BE2C (cell line): ENCODE measurements at regions not wholly inside any gene's neighbourhood (a gene's known extent, or its start where the extent isn't known, plus 50 kb on each side); places are given as distances from the start of the nearest gene placed in this dataset.
"Not testable (repeated sequence)": the region's sequence is repeated elsewhere in the genome, so short reads cannot be mapped to it uniquely, and the experiment has no call there.

Experiments
- DNase-seq: peaks from one replicate; pipeline ENCODE4 v3.0.0-alpha.2; 2020
- H3K27me3 ChIP-seq: fragments of 250-450 bp; sonication (Bioruptor Pico); 2 replicates; pipeline ENCODE4 v1.5.1; 2020; ENCODE audit warnings: mild to moderate bottlenecking
- H3K36me3 ChIP-seq: fragments of 250-450 bp; sonication (Bioruptor Pico); 2 replicates; pipeline ENCODE4 v1.5.1; 2020; ENCODE audit warnings: mild to moderate bottlenecking
- H3K4me1 ChIP-seq: fragments of 250-450 bp; sonication (Bioruptor Pico); 2 replicates; pipeline ENCODE4 v1.5.1; 2020
- H3K4me3 ChIP-seq: 2 replicates; pipeline ENCODE4 v1.5.1; 2011; ENCODE audit warnings: low read depth, low read length
- H3K9me3 ChIP-seq: fragments of 250-450 bp; sonication (Bioruptor Pico); 2 replicates; pipeline ENCODE4 v1.5.1; 2020
- TF ChIP-seq, protein P1 (sequence below): IDR thresholded peaks from 2 replicates; pipeline ENCODE4 v1.5.1; 2012; ENCODE audit warnings: mild to moderate bottlenecking, low read depth, low read length

DNA sequence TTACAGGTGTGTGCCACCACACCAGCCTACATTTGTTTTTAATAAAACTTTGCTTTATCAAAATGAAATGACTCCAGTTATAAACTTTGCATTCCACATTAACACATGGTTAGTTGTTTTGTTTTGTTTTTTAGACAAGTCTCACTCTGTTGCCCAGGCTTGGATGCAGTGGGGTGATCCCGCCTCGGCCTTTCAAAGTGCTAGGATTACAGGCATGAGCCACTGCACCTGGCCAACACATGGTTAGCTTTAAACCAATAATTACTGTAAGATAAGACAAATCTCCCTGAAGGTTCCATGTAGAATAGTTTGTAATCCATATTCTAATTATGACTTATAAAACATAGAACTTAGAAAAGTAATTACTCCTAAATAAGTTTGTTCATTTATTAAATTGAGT lies 89.8 kb upstream of the MED13 start:
- TF ChIP-seq, protein P1, sequence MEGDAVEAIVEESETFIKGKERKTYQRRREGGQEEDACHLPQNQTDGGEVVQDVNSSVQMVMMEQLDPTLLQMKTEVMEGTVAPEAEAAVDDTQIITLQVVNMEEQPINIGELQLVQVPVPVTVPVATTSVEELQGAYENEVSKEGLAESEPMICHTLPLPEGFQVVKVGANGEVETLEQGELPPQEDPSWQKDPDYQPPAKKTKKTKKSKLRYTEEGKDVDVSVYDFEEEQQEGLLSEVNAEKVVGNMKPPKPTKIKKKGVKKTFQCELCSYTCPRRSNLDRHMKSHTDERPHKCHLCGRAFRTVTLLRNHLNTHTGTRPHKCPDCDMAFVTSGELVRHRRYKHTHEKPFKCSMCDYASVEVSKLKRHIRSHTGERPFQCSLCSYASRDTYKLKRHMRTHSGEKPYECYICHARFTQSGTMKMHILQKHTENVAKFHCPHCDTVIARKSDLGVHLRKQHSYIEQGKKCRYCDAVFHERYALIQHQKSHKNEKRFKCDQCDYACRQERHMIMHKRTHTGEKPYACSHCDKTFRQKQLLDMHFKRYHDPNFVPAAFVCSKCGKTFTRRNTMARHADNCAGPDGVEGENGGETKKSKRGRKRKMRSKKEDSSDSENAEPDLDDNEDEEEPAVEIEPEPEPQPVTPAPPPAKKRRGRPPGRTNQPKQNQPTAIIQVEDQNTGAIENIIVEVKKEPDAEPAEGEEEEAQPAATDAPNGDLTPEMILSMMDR = no peak
- no peak overlapping the region for H3K4me3 ChIP-seq
- H3K9me3 ChIP-seq = no peaks in the 10 kb centered on the region
- H3K27me3 ChIP-seq = no peaks in the 10 kb centered on the region
- no peaks in the 10 kb centered on the region for H3K36me3 ChIP-seq
- DNase-seq = no peak
- no peaks in the 10 kb centered on the region for H3K4me1 ChIP-seq

DNA sequence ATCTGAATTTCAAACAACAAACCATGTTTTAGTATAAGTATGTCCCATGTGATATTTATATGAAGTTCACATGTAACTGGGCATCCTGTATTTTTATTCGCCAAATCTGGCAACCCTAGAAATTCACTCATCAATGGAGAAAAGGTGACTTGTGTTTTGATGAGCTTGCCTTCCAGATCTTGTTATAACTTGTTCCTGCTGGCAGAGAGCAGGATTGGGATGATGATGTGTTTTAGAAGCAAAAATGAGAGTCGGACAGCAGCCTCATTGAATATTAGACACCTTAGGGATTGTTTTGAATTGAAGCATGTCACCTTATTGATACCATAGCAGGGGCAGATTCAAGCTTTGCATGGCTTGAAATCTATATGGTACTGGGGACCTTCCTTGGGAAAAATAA lies 85.4 kb upstream of the MED13 start:
- TF ChIP-seq, protein P1 = no peak
- Histone ChIP-seq H3K36me3 (no peaks in the 10 kb centered on the region), H3K4me3 (no peak overlapping the region), H3K27me3 (no peaks in the 10 kb centered on the region), H3K9me3 (no peaks in the 10 kb centered on the region), H3K4me1 (no peaks in the 10 kb centered on the region)
- no peak for DNase-seq

DNA sequence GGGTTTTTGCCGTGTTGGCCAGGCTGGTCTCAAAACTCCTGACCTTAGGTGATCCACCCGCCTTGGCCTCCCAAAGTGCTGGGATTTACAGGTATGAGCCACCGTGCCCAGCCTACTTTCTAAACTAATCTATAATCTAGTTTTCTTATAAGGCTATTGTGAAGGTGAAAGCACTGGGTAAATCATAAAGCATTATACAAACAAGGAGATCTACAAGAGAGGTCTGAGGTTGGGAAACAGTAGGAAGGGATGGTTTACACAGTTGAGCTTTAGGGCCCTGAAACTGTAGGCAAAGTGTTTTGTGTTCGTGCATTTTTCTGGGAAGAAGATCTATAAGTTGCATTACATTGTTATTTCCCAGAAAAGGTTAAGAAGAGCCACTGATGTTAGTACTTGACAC lies 84.9 kb upstream of the MED13 start:
- TF ChIP-seq, protein P1 = no peak
- H3K9me3 ChIP-seq = no peaks in the 10 kb centered on the region
- no peak overlapping the region for H3K4me3 ChIP-seq
- no peaks in the 10 kb centered on the region for H3K36me3 ChIP-seq
- H3K4me1 ChIP-seq = no peaks in the 10 kb centered on the region
- no peaks in the 10 kb centered on the region for H3K27me3 ChIP-seq
- DNase-seq = no peak

DNA sequence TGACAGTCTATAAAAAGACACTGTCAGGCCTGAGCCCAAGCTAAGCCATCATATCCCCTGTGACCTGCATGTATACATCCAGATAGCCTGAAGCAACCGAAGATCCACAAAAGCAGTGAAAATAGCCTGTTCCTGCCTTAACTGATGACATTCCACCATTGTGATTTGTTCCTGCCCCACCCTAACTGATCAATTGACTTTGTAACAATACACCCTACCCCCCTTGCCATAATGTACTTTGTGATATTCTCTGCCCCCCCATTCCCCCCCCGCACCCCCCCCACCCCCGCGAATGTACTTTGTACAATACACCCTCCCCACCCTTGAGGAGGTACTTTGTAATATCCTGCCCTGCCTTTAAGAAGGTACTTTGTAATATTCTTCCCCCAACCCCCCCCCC lies 82.2 kb upstream of the MED13 start:
- TF ChIP-seq, protein P1 = no peak
- no peaks in the 10 kb centered on the region for H3K27me3 ChIP-seq
- H3K9me3 ChIP-seq = no peaks in the 10 kb centered on the region
- no peak for DNase-seq
- no peaks in the 10 kb centered on the region for H3K36me3 ChIP-seq
- H3K4me1 ChIP-seq = no peaks in the 10 kb centered on the region
- no peak overlapping the region for H3K4me3 ChIP-seq

DNA sequence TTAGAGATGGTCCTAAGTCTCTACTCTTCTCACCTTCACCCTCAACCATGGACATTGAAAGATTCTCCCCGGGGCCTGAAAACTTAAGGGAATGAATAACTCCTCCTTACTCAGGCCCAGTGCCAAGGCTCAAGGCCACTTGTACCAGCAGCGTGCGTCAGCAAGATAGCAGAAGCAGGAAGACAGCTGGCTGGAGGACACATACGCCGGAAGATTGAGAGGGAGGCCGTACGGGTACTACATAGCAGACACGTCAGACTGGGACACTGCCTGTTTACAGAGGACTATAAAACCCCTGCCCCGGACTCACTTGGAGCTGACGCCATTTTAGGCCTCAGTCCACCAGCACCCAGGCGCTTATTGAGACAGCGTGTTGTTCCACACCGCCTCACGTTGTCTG lies 75.8 kb upstream of the MED13 start:
- TF ChIP-seq, protein P1 = no peak
- Histone ChIP-seq H3K27me3 (peaks cover 6% of the 10 kb centered on the region; the same call in 1 of the 2 replicates), H3K4me1 (no peaks in the 10 kb centered on the region), H3K4me3 (no peak overlapping the region), H3K36me3 (no peaks in the 10 kb centered on the region), H3K9me3 (no peaks in the 10 kb centered on the region)
- no peak for DNase-seq

DNA sequence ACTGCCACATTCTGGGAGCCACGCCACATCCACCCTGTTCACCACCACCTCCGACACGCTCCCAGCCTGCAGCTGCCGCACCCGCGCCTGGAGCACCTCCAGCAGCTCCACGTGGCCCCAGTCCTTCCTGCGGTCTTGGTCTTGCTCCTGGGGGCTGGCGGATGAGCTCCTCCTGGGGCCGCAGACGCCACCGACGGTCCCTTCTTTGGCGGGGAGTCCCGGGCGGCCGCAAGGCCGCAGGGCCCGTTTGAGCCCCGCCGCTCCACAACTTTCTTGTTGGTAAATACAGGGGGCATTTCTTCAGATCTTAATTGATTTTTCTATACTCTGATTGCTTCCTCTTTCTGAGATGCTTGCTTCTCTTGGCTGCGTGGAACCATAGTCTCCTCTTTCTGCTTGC lies 75.3 kb upstream of the MED13 start:
- no peak overlapping the region for H3K4me3 ChIP-seq
- no peaks in the 10 kb centered on the region for H3K4me1 ChIP-seq
- H3K27me3 ChIP-seq = peaks cover 6% of the 10 kb centered on the region; the same call in 1 of the 2 replicates
- no peaks in the 10 kb centered on the region for H3K9me3 ChIP-seq
- H3K36me3 ChIP-seq = no peaks in the 10 kb centered on the region
- DNase-seq = no peak
- TF ChIP-seq, protein P1 = no peak

DNA sequence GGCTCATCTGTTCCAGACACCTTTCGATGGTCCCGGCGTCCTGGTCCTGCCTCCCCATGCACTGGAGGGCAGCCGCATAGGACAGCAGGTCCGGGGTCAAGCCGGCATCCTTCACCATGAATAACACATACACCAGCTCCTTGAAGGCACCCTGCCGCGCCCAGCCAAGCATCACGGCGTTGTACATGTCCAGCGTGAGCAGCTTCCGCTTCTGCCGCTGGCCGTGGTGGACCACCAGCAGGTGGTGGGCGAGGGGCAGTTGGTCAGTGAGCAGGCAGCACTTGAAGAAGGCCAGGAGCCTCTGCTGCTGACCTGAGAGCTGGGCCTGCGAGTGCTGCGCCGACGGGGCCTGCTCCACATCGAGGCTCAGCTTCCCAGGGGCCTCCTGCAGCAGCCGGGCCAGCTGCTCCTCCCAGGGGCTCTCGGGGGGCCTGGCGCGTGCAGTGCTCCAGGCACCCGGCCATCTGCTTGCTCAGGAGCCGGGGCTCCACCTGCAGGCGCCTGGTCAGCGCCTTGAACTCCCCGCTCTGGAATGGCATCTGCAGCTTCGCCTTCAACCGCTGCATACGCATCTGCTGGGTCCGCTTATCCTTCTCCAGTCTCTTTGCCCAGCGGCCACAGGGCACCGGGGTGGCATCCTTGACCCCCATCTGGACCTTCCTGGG lies 74.7 kb upstream of the MED13 start:
- not testable (repeated sequence) for H3K4me1 ChIP-seq, H3K9me3 ChIP-seq, H3K4me3 ChIP-seq, H3K27me3 ChIP-seq, H3K36me3 ChIP-seq
- peak; percentile 36 for DNase-seq
